ENCODE measurements at regions not wholly inside any gene's neighbourhood (a gene's known extent, or its start where the extent isn't known, plus 50 kb on each side); places are given as distances from the start of the nearest gene placed in this dataset.
"Not testable (repeated sequence)": the region's sequence is repeated elsewhere in the genome, so short reads cannot be mapped to it uniquely, and the experiment has no call there.

DNA sequence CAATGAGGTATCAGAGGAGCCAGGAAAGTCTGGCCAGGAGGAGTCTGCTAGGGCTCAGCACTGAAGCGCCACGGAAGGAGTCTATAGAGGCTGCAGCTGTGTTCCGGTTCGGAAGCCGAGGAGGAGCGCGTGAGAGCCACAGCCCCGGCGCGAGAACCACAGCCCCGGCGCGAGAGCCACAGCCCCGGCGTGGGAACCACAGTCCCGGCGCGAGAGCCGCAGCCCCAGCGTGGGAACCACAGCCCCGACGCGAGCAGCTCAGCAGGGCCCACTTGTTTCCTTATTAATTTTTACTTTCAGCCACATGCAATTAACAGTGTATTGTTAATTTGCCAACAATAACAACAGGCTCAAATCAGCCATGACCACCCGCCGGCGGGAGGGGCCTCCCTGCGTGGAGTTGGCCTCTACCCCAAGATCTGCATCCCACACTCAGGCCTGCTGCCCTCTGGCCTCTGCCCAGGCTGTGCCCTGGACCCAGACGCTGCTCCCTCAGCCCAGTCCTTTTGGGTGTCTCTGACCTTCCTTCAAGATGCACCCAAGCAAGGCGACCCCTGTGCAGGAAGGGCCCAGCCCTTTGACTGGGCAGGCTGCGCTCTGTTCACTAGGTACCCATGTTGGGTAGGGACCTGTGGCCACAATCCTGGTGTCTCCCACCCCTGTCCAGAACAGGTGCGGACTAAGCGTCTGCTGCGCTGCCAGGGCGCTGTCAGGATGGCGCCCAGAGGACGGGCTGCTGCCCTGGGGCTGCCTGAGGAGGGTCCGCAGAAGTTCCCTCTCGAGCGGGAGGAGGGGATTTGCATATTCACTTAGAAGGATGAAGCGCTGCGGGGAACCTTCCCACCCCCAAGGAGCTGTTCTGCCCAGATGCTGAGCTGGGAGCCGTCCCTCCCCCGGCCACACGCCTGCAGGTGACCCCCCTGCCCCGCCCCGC, 113.8 kb downstream of the ADRA2C start:
- DNase-seq (ENCODE audit: low read depth) = no peak
- TF ChIP-seq, protein P1, sequence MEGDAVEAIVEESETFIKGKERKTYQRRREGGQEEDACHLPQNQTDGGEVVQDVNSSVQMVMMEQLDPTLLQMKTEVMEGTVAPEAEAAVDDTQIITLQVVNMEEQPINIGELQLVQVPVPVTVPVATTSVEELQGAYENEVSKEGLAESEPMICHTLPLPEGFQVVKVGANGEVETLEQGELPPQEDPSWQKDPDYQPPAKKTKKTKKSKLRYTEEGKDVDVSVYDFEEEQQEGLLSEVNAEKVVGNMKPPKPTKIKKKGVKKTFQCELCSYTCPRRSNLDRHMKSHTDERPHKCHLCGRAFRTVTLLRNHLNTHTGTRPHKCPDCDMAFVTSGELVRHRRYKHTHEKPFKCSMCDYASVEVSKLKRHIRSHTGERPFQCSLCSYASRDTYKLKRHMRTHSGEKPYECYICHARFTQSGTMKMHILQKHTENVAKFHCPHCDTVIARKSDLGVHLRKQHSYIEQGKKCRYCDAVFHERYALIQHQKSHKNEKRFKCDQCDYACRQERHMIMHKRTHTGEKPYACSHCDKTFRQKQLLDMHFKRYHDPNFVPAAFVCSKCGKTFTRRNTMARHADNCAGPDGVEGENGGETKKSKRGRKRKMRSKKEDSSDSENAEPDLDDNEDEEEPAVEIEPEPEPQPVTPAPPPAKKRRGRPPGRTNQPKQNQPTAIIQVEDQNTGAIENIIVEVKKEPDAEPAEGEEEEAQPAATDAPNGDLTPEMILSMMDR (IDR thresholded peaks at IDR 0.05; ENCODE audit: low read length, missing control alignments) = no peak

DNA sequence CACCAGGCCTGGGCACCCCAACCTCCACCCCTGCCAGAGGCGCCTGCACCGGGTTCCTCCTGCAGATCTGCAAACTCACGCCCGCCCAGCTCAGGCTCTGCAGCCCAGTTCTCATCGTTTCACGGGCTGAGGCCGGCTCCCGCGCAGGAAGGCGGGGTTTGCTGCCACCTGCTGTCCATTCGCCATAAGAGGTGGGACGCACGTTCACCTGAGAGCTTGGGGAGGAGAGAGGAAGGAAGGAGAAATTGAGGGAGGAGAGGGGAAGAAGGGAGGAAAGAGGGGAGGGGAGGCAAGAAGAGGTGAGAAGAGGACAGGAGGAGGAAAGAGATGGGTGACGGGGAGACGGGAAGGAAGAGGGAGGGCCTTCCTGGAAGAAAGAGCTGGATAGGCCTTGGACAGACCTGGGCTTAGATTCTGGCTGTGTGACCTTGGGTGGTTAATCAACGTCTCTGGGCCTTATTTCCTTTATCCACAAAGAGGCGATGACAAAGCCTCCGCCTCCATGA, 114.5 kb downstream of the ADRA2C start:
- TF ChIP-seq, protein P1 (IDR thresholded peaks at IDR 0.05; ENCODE audit: low read length, missing control alignments) = peak; percentile 49
- H3K4me3 ChIP-seq (replicated peaks; ENCODE audit: low read depth, low read length) = no peak overlapping the region
- peak; percentile 50 for DNase-seq (ENCODE audit: low read depth)

More for the DNA sequence above, 113.8 kb downstream of the ADRA2C start:
- H3K4me3 ChIP-seq (replicated peaks; ENCODE audit: low read depth, low read length) = no peak overlapping the region

DNA sequence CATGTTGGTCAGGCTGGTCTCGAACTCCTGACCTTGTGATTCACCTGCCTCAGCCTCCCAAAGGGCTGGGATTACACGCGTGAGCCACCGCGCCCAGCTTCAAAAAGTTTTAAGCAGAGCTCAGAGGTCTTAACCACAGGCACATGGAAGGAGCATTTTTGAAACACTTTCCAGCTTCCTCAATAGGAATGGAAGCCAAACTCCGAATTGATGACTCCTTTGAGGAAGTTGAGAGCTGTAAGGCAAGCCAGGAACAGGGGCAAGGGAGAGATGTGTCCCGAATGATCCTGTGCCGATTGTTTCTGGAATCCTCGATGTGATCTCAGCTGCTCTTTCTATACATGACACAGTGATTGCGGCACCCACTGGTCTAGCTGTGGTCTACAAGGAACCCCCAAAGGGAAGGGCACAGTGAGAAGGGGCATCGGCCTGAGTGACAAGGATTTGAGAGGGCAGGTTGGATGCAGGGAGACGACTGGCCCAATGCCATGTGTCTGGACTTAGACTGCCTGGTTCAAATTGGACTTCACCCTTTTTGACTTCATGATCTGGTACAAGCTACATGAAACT, 116.2 kb downstream of the ADRA2C start:
- DNase-seq (ENCODE audit: low read depth) = not testable (repeated sequence)

DNA sequence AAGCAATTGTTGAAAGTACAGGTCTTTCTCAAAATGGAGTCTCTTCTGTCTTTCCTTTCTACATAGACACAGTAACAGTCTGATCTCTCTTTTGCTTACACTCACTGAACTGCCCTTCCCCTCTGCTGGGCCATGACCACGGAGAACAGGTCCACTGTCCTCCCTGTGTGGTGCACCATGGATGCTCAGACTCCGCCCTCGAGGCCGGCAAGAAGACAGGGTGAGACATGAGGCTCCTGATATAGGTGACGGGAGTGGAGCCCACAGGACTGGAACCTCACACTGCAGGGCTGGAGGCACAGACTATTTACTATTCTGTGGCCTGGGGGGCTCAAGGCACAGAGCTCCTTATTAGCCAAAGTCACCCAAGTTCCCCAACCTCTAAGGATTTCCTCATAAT, 118.1 kb downstream of the ADRA2C start:
- not testable (repeated sequence) for DNase-seq (ENCODE audit: low read depth)

More for the DNA sequence above, 116.2 kb downstream of the ADRA2C start:
- not testable (repeated sequence) for H3K4me3 ChIP-seq (replicated peaks; ENCODE audit: low read depth, low read length)

DNA sequence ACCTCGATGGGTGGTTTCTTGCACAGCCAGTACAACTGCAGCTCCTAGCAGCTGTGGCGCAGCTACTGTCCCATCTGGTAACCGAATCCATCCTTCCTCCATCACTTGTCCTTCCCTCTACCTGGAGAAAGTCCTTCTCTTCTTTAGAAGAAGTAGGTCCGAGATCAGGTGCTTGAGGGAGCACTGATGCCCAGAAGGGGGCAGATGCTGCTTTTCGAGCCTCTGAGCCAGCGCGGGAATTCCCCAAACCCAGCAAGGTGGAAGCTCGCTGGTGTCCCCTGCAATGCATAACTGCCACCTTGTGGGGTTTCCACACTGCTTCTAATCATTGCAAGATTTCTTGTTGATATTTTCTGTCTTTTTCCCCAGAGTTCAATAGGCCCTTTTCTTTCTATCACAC, 127.4 kb downstream of the ADRA2C start:
- H3K4me3 ChIP-seq (replicated peaks; ENCODE audit: low read depth, low read length); DNase-seq (ENCODE audit: low read depth): not testable (repeated sequence)

More for the DNA sequence above, 118.1 kb downstream of the ADRA2C start:
- not testable (repeated sequence) for H3K4me3 ChIP-seq (replicated peaks; ENCODE audit: low read depth, low read length)

DNA sequence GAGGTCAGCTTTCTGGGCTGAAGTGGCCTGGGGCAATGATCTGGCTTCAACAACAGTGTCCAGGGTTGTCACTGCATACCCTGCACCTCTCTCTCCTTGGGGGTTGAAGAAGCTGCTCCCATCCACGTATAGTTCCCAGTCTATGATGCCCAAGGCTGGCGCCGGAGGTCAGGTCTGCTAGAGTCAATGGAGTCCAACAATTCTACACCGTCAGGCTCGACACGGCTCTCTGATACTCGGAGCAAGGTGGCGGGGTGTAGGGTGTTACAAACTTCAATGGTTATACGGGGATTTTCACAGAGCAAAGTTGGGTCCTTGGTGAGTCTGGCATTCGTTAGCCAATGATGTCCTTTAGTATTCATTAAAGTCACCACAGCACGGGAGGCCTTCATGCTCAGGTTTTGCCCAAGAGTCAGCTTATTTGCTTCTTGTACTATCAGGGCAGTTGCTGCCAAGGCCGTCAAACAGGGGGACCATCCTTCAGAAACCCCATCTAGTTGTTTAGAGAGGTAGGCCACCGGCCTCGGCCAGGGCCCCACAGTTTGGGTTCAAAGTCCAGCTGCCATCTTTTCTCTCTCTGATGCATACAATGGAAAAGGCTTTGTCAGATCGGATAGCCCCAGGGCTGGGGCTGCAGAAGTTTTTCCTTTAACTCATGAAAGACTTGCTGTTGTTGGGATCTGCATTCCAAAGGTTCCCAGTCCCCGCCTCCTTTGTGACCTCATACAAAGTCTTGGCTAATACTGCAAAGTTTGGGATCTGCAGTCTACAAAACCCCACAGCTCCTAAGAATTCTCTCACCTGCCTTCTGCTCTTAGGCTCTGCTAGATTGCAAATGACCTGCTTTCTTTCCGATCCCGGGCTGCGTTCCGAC, 128.1 kb downstream of the ADRA2C start:
- not testable (repeated sequence) for H3K4me3 ChIP-seq (replicated peaks; ENCODE audit: low read depth, low read length); DNase-seq (ENCODE audit: low read depth)

DNA sequence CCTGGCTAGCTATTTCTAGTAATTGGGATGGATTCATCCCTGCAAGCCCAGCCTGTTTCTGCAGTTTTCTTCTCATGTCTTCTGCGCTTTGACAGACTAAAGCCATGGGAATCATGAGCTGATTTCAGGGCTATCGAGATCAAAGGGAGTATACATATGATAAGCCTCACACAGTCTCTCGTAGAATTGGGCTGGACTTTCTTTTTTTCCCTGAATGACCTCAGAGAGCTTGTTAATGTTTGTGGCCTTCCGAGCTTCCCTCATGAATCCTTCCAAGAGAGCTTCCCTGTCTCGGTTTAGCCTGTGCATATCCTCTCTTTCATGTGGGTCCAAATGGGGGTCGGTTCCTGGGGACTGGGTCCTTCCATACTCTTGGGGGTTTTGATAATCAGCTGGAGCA, 130.3 kb downstream of the ADRA2C start:
- TF ChIP-seq, protein P1 (IDR thresholded peaks at IDR 0.05; ENCODE audit: low read length, missing control alignments) = no peak
- no peak for DNase-seq (ENCODE audit: low read depth)
- no peak overlapping the region for H3K4me3 ChIP-seq (replicated peaks; ENCODE audit: low read depth, low read length)

DNA sequence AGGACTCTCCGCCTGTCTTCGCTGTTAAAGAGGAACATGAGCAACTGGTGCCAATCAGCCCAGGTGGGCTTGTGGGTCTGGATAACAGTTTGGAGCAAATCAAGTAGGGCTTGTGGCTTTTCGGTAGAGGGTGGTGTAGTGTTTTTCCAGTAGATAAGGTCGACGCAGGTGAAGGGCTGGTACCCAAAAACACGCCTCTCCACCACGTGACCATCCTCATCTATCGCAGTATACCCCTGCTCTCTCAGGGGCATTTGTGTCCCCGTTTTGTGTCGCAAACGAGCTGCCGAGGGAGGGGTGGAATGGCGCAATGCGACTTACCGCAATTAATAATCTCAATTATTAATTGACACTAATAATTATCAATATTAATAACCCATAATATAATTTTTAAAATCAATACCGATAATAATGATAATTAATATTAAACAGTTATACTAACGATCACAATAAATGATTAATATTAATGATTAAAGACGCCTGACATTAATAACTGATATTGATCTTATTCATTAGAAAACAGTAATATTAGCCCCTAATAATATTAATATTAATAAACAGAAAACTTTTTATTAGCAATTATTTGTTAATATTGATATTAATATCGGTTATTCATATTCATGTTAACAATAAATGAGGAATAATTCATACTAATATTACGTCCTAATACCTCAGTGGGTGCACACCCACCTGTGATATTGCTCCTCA, 130.8 kb downstream of the ADRA2C start:
- DNase-seq (ENCODE audit: low read depth); H3K4me3 ChIP-seq (replicated peaks; ENCODE audit: low read depth, low read length): not testable (repeated sequence)

DNA sequence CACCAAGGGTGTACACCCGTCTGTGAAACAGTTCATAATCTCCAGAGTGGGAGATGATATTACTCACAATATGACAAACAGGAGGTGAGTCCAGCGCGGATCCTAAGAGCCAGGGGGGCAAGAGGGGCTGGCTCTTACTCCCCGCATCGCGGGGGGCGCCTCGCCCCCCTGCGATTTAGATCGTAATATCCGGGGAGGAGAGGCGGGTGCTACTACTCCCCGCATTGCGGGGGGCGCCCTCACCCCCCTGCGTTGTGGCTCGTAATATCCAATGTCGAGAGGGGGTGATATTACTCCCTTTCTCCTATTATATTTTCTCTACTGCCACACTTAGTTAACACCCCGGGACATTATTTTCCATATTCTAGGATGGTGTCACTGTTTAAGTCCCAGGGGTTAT, 131.9 kb downstream of the ADRA2C start:
- no peak overlapping the region for H3K4me3 ChIP-seq (replicated peaks; ENCODE audit: low read depth, low read length)
- DNase-seq (ENCODE audit: low read depth) = no peak
- TF ChIP-seq, protein P1 (IDR thresholded peaks at IDR 0.05; ENCODE audit: low read length, missing control alignments) = no peak

DNA sequence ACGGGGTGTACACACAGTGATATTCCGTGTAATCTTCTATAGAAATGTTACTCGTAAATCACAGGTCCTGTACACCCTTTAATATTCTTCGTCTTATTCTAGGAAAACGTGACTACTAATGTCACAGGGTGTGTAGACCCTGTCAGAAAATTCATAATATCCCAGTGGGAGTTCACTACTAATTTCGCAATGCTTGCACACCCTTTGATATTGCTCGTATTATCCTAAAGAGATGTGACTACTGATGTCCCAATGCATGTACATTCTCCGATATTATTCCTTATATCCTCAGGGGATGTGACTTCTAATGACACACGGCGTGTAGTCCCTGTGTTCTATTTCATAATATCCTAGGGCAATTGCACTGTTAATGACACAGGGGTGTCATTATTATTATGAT, 132.7 kb downstream of the ADRA2C start:
- DNase-seq (ENCODE audit: low read depth) = not testable (repeated sequence)

DNA sequence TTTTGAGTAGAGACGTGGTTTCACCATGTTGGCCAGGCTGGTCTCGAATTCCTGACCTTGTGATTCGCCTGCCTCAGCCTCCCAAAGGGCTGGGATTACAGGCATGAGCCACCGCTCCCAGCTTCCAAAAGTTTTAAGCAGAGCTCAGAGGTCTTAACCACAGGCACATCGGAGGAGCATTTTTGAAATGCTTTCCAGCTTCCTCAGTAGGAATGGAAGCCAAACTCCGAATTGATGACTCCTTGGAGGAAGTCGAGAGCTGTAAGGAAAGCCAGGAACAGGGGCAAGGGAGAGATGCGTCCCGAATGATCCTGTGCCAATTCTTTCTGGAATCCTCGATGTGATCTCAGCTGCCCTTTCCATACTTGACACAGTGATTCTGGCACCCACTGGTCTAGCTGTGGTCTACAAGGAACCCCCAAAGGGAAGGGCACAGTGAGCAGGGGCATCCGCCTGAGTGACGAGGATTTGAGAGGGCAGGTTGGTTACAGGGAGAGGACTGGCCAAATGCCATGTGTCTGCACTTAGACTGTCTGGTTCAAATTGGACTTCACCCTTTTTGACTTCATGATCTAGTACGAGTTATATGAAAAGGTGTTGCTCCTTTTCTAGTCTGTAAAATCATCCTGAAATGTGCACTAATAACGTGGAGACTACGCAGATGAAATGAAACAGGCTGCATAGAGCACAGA, 138.2 kb downstream of the ADRA2C start:
- DNase-seq (ENCODE audit: low read depth) = peak; percentile 3
- H3K4me3 ChIP-seq (replicated peaks; ENCODE audit: low read depth, low read length) = not testable (repeated sequence)

More for the DNA sequence above, 132.7 kb downstream of the ADRA2C start:
- H3K4me3 ChIP-seq (replicated peaks; ENCODE audit: low read depth, low read length) = not testable (repeated sequence)

DNA sequence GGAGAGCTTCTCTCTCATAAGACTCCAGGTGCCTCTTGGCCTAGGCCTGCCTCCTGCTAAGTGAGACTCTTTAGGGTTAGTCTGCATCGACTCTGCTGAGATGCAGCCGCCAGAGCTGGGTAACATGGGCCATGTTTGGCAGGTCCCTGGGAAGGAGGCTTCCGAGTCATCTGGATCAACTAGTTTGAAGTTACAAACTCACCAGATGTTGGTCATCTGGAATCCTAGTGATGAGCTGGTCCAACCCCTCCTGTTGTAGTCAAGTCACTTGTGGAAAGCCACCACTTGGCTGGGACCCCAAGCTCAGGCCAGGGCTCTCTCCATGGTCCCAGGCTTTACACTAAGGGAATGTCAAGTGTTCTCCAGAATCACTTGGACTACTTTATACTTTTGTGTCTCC, 143.4 kb downstream of the ADRA2C start:
- DNase-seq (ENCODE audit: low read depth); H3K4me3 ChIP-seq (replicated peaks; ENCODE audit: low read depth, low read length): not testable (repeated sequence)
